OCI-LY3 (cell line): ENCODE measurements at regions not wholly inside any gene's neighbourhood (a gene's known extent, or its start where the extent isn't known, plus 50 kb on each side); places are given as distances from the start of the nearest gene placed in this dataset.

Experiments
- CTCF ChIP-seq: fragments of 200-600, 300-600 bp; sonication (generic); IDR thresholded peaks from 2 replicates; pipeline ENCODE4 v1.5.1; 2014; ENCODE audit warnings: antibody characterized with exemption, low read length, low read depth
- EZH2phosphoT487 ChIP-seq: fragments of 200-600 bp; shearing (Covaris generic); IDR thresholded peaks from 2 replicates; pipeline ENCODE4 v1.6.1; 2018; ENCODE audit warnings: antibody characterized with exemption, mixed run types, low read depth

GRCh38 chr12:42704340-42704739, 114.8 kb upstream of the PRICKLE1 start:
- TF ChIP-seq CTCF (no peak), EZH2phosphoT487 (no peak)
